IMR-90 (cell line): ENCODE measurements at regions not wholly inside any gene's neighbourhood (a gene's known extent, or its start where the extent isn't known, plus 50 kb on each side); places are given as distances from the start of the nearest gene placed in this dataset.

Experiments
- ATAC-seq: fragments of 200-7000 bp; cut with Tn5 transposase; 2 replicates; pipeline ENCODE4 v1.9.1; 2020; ENCODE audit warnings: low read depth, mild to moderate bottlenecking, moderate library complexity
- BruUV-seq: library from RNA; stranded (reverse); fragments of 400-500 nt; replicated peaks from 2 replicates; lab custom pipeline; 2021; lab: Mats Ljungman, UMichigan
- CTCF ChIA-PET: fragments of 300-600 bp; formaldehyde crosslinking; extraction: SDS; loops from one replicate; lab custom pipeline; 2021; ENCODE audit warnings: antibody characterized with exemption; lab: Yijun Ruan, JAX
- POLR2A ChIA-PET: fragments of 300-600 bp; sonication (Branson Sonifier 250); formaldehyde crosslinking; loops from one replicate; lab custom pipeline; 2022; ENCODE audit warnings: antibody characterized with exemption; ENCODE audit not compliant: unreplicated experiment; lab: Charles Lee
- DNase-seq: peaks from one replicate; pipeline ENCODE4 v3.0.0; 2013
- H2AFZ ChIP-seq: replicated peaks from 2 replicates; pipeline ENCODE3; 2013; ENCODE audit warnings: low read length, mild to moderate bottlenecking; ENCODE audit not compliant: poor library complexity
- H2AK5ac ChIP-seq: 2 replicates; pipeline ENCODE4 v1.6.1; 2013; ENCODE audit warnings: low read depth, low read length, inconsistent platforms
- H2AK9ac ChIP-seq: replicated peaks from 2 replicates; pipeline ENCODE3; 2013; ENCODE audit warnings: mild to moderate bottlenecking, low read depth, low read length, moderate library complexity; ENCODE audit not compliant: poor library complexity
- H2BK120ac ChIP-seq: 2 replicates; pipeline ENCODE4 v1.6.1; 2013; ENCODE audit warnings: low read depth, low read length, inconsistent platforms
- H2BK15ac ChIP-seq: 3 replicates; pipeline ENCODE4 v1.6.1; 2013; ENCODE audit warnings: low read depth, low read length, inconsistent platforms
- H2BK20ac ChIP-seq: 2 replicates; pipeline ENCODE4 v1.6.1; 2013; ENCODE audit warnings: low read depth, mild to moderate bottlenecking, inconsistent platforms, low read length, moderate library complexity
- H2BK5ac ChIP-seq: 2 replicates; pipeline ENCODE4 v1.6.1; 2013; ENCODE audit warnings: mild to moderate bottlenecking, low read depth, low read length, inconsistent platforms; ENCODE audit not compliant: poor library complexity, severe bottlenecking
- H3K14ac ChIP-seq: replicated peaks from 2 replicates; pipeline ENCODE4 v1.6.1; 2013; ENCODE audit warnings: low read depth, low read length, inconsistent platforms
- H3K18ac ChIP-seq: 2 replicates; pipeline ENCODE4 v1.6.1; 2013; ENCODE audit warnings: low read depth, low read length, control low read depth
- H3K23ac ChIP-seq: 2 replicates; pipeline ENCODE4 v1.6.1; 2013; ENCODE audit warnings: low read depth, low read length, inconsistent platforms
- H3K27ac ChIP-seq: 2 replicates; pipeline ENCODE4 v1.5.1; 2013; ENCODE audit warnings: mild to moderate bottlenecking, control low read depth, low read length; ENCODE audit not compliant: insufficient read depth
- H3K27me3 ChIP-seq: 2 replicates; pipeline ENCODE4 v1.6.1; 2013; ENCODE audit warnings: low read length; ENCODE audit not compliant: control insufficient read depth, insufficient read depth
- H3K36me3 ChIP-seq: 2 replicates; pipeline ENCODE4 v1.6.1; 2013; ENCODE audit warnings: low read length, mixed read lengths; ENCODE audit not compliant: control insufficient read depth, insufficient read depth
- H3K4ac ChIP-seq: 2 replicates; pipeline ENCODE4 v1.6.1; 2013; ENCODE audit warnings: low read depth, low read length, inconsistent platforms
- H3K4me1 ChIP-seq: 2 replicates; pipeline ENCODE4 v1.6.1; 2013; ENCODE audit warnings: low read length, mixed read lengths; ENCODE audit not compliant: control insufficient read depth, insufficient read depth
- H3K4me2 ChIP-seq: 2 replicates; pipeline ENCODE4 v1.6.1; 2013; ENCODE audit warnings: low read depth, mild to moderate bottlenecking, control low read depth, low read length, moderate library complexity
- H3K4me3 ChIP-seq: 2 replicates; pipeline ENCODE4 v1.5.1; 2013; ENCODE audit warnings: low read depth, mild to moderate bottlenecking, control low read depth, low read length, moderate library complexity; ENCODE audit not compliant: insufficient read depth
- H3K56ac ChIP-seq: 2 replicates; pipeline ENCODE4 v1.6.1; 2013; ENCODE audit warnings: low read length, inconsistent platforms; ENCODE audit not compliant: insufficient read depth; ENCODE audit errors: extremely low read depth
- H3K79me1 ChIP-seq, 2 experiments: 2 replicates each; pipeline ENCODE4 v1.6.1; 2013; ENCODE audit warnings: low read length in 2 of 2, inconsistent platforms in 1 of 2, low read depth in 1 of 2
- H3K9ac ChIP-seq: 2 replicates; pipeline ENCODE4 v1.6.1; 2013; ENCODE audit warnings: low read depth, low read length, control low read depth
- H3K9me1 ChIP-seq: 2 replicates; pipeline ENCODE4 v1.6.1; 2013; ENCODE audit warnings: low read length, inconsistent platforms; ENCODE audit not compliant: insufficient read depth
- H3K9me3 ChIP-seq: 2 replicates; pipeline ENCODE4 v1.6.1; 2013; ENCODE audit warnings: low read length; ENCODE audit not compliant: control insufficient read depth, insufficient read depth
- H4K20me1 ChIP-seq: 2 replicates; pipeline ENCODE4 v1.6.1; 2013; ENCODE audit warnings: low read length, inconsistent platforms; ENCODE audit not compliant: insufficient read depth
- H4K5ac ChIP-seq: 2 replicates; pipeline ENCODE4 v1.6.1; 2013; ENCODE audit warnings: mild to moderate bottlenecking, low read depth, low read length, control low read depth
- H4K8ac ChIP-seq, 2 experiments: 2 replicates each; pipeline ENCODE4 v1.6.1; 2013; ENCODE audit warnings: low read depth in 2 of 2, low read length in 2 of 2, control low read depth in 1 of 2, inconsistent platforms in 1 of 2
- H4K91ac ChIP-seq: 2 replicates; pipeline ENCODE4 v1.6.1; 2013; ENCODE audit warnings: low read depth, low read length, inconsistent platforms; ENCODE audit not compliant: insufficient read depth
- BHLHE40 ChIP-seq: fragments of 150-350 bp; IDR thresholded peaks from 2 replicates; pipeline ENCODE4 v1.6.1; 2016; ENCODE audit warnings: mild to moderate bottlenecking, low read depth, low read length
- CEBPB ChIP-seq: IDR thresholded peaks from 2 replicates; pipeline ENCODE4 v1.6.1; 2012; ENCODE audit warnings: low read depth, low read length, improper control_type of control experiment
- CHD1 ChIP-seq: IDR thresholded peaks from 2 replicates; pipeline ENCODE4 v1.6.1; 2012; ENCODE audit warnings: low read depth, low read length, improper control_type of control experiment
- CTCF ChIP-seq: conservative IDR thresholded peaks from 2 replicates; pipeline ENCODE4 v1.5.1; 2012; ENCODE audit warnings: mild to moderate bottlenecking, low read depth, low read length, improper control_type of control experiment
- FOS ChIP-seq: fragments of 150-350 bp; IDR thresholded peaks from 2 replicates; pipeline ENCODE4 v1.6.1; 2016; ENCODE audit warnings: low read depth, low read length
- MAFK ChIP-seq: IDR thresholded peaks from 2 replicates; pipeline ENCODE4 v1.6.1; 2012; ENCODE audit warnings: low read depth, low read length, improper control_type of control experiment
- MAZ ChIP-seq: IDR thresholded peaks from 2 replicates; pipeline ENCODE4 v1.6.1; 2012; ENCODE audit warnings: low read depth, mild to moderate bottlenecking, low read length, improper control_type of control experiment, moderate library complexity, borderline replicate concordance
- MXI1 ChIP-seq: IDR thresholded peaks from 2 replicates; pipeline ENCODE4 v1.6.1; 2012; ENCODE audit warnings: low read depth, mild to moderate bottlenecking, low read length, moderate library complexity, borderline replicate concordance
- NFE2L2 ChIP-seq: fragments of 150-350 bp; IDR thresholded peaks from 2 replicates; pipeline ENCODE4 v1.6.1; 2016; ENCODE audit warnings: low read depth, mild to moderate bottlenecking, low read length
- POLR2A ChIP-seq: IDR thresholded peaks from 2 replicates; pipeline ENCODE4 v1.6.1; 2012; ENCODE audit warnings: mild to moderate bottlenecking, low read depth, low read length
- RAD21 ChIP-seq: IDR thresholded peaks from 2 replicates; pipeline ENCODE4 v1.6.1; 2012; ENCODE audit warnings: low read length, improper control_type of control experiment
- RCOR1 ChIP-seq: IDR thresholded peaks from 2 replicates; pipeline ENCODE4 v1.6.1; 2012; ENCODE audit warnings: mild to moderate bottlenecking, low read length, improper control_type of control experiment; ENCODE audit not compliant: insufficient replicate concordance
- RFX5 ChIP-seq: IDR thresholded peaks from 2 replicates; pipeline ENCODE4 v1.8.0; 2012; ENCODE audit warnings: low read depth, mild to moderate bottlenecking, low read length, moderate library complexity
- SMC3 ChIP-seq: fragments of 150-350 bp; IDR thresholded peaks from 2 replicates; pipeline ENCODE4 v1.6.1; 2016; ENCODE audit warnings: low read depth, mild to moderate bottlenecking, antibody characterized with exemption, low read length, moderate library complexity
- WGBS, 2 experiments: methylation state at CpG; one replicate each; pipeline versions ENCODE4 v1.1.5 to v1.1.7; 2013; ENCODE audit warnings: missing lambda C conversion rate in 2 of 2; ENCODE audit not compliant: insufficient read length in 1 of 2; ENCODE audit errors: extremely low coverage in 2 of 2; 5-methylcytosine and 5-hydroxymethylcytosine counted together
- dilution Hi-C: fragments of 300-500 bp; cut with HindIII; formaldehyde crosslinking; loops from one replicate; pipeline ENCODE4 v1.14.3; 2018; ENCODE audit warnings: low sequenced_read_pairs; ENCODE audit not compliant: unreplicated experiment
- in situ Hi-C: fragments of 300-500 bp; cut with MboI; formaldehyde crosslinking; loops from 3 replicates; pipeline ENCODE4 v1.14.3; 2019; ENCODE audit warnings: low sequenced_read_pairs, inconsistent platforms, mixed read lengths
- intact Hi-C: fragments of 100-400 bp; cut with micrococcal nuclease; formaldehyde crosslinking; loops from 2 replicates; pipeline ENCODE4 v1.10.0; 2022
- TF ChIP-seq, protein P1 (sequence below): fragments of 150-350 bp; IDR thresholded peaks from 2 replicates; pipeline ENCODE4 v1.6.1; 2017; ENCODE audit warnings: mild to moderate bottlenecking, antibody characterized with exemption, low read length, low read depth
- TF ChIP-seq, protein P2 (sequence below): fragments of 150-350 bp; IDR thresholded peaks from 2 replicates; pipeline ENCODE4 v1.6.1; 2016; ENCODE audit warnings: low read depth, mild to moderate bottlenecking, low read length, moderate library complexity, borderline replicate concordance

GRCh38 chr22:45082795-45083194, 73.0 kb upstream of the PHF21B start:
- no peak overlapping the region for H3K4ac ChIP-seq
- no peaks in the 10 kb centered on the region for H3K79me1 ChIP-seq
- no peak overlapping the region for H3K9ac ChIP-seq
- no peak overlapping the region for H2BK120ac ChIP-seq
- H3K14ac ChIP-seq: no peak overlapping the region
- peaks cover 8% of the 10 kb centered on the region; the same call in 1 of the 2 replicates for H4K20me1 ChIP-seq
- H3K18ac ChIP-seq: no peak overlapping the region
- peak overlapping the region; percentile 15 for H2AK9ac ChIP-seq
- WGBS, 2 experiments: 58% methylated on average over 8 of the region's 9 CpGs; no CpG with 5 or more reads in 1 of the 2 experiments
- dilution Hi-C loops: no loop called here
- H3K4me1 ChIP-seq: peaks cover 5% of the 10 kb centered on the region
- no peak overlapping the region for H4K8ac ChIP-seq
- ChIA-PET POLR2A (no interaction called here), CTCF (no interaction called here)
- H2AK5ac ChIP-seq: no peak overlapping the region
- H3K27ac ChIP-seq: no peak overlapping the region
- H2BK15ac ChIP-seq: no peak overlapping the region
- H4K91ac ChIP-seq: no peak overlapping the region
- no peak overlapping the region for H2BK5ac ChIP-seq
- H2AFZ ChIP-seq: peak overlapping the region; percentile 65
- H3K4me2 ChIP-seq: no peak overlapping the region
- TF ChIP-seq NFE2L2: no peak
- TF ChIP-seq RCOR1: no peak
- TF ChIP-seq CTCF: peak; percentile 43
- TF ChIP-seq MXI1: no peak
- TF ChIP-seq RAD21: peak; percentile 52
- TF ChIP-seq BHLHE40: no peak
- TF ChIP-seq, protein P1, sequence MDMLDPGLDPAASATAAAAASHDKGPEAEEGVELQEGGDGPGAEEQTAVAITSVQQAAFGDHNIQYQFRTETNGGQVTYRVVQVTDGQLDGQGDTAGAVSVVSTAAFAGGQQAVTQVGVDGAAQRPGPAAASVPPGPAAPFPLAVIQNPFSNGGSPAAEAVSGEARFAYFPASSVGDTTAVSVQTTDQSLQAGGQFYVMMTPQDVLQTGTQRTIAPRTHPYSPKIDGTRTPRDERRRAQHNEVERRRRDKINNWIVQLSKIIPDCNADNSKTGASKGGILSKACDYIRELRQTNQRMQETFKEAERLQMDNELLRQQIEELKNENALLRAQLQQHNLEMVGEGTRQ: no peak
- peak; percentile 35 for TF ChIP-seq SMC3
- TF ChIP-seq, protein P2, sequence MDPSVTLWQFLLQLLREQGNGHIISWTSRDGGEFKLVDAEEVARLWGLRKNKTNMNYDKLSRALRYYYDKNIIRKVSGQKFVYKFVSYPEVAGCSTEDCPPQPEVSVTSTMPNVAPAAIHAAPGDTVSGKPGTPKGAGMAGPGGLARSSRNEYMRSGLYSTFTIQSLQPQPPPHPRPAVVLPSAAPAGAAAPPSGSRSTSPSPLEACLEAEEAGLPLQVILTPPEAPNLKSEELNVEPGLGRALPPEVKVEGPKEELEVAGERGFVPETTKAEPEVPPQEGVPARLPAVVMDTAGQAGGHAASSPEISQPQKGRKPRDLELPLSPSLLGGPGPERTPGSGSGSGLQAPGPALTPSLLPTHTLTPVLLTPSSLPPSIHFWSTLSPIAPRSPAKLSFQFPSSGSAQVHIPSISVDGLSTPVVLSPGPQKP: no peak
- TF ChIP-seq MAZ: no peak
- no peak for TF ChIP-seq FOS
- no peak for TF ChIP-seq CHD1
- no peak for TF ChIP-seq POLR2A
- TF ChIP-seq MAFK: no peak
- no peak for TF ChIP-seq RFX5
- TF ChIP-seq CEBPB: no peak
- no peak overlapping the region for H3K56ac ChIP-seq
- no peak overlapping the region for H3K23ac ChIP-seq
- peaks cover 28% of the 10 kb centered on the region for H3K27me3 ChIP-seq
- no peaks in the 10 kb centered on the region for H3K36me3 ChIP-seq
- intact Hi-C loops: no loop called here
- no peak overlapping the region for H2BK20ac ChIP-seq
- H3K4me3 ChIP-seq: no peak overlapping the region
- no TSS peak for BruUV-seq
- no peak overlapping the region for H4K5ac ChIP-seq
- in situ Hi-C loops: no loop called here
- no peaks in the 10 kb centered on the region for H3K9me3 ChIP-seq
- peaks cover 5% of the 10 kb centered on the region; the same call in 1 of the 2 replicates for H3K9me1 ChIP-seq
- DNase-seq (no peak), ATAC-seq (peak; percentile 52; the same call in 1 of the 2 replicates)
